Panc1 (cell line): ENCODE measurements at regions not wholly inside any gene's neighbourhood (a gene's known extent, or its start where the extent isn't known, plus 50 kb on each side); places are given as distances from the start of the nearest gene placed in this dataset.

Source experiments
- POLR2AphosphoS5 ChIP-seq: IDR thresholded peaks from 2 replicates; pipeline ENCODE4 v1.6.1; 2012; ENCODE audit warnings: mild to moderate bottlenecking, low read depth, low read length, moderate library complexity
- SIN3A ChIP-seq: IDR thresholded peaks from 2 replicates; pipeline ENCODE4 v1.6.1; 2012; ENCODE audit warnings: low read depth, mild to moderate bottlenecking, low read length, moderate library complexity, borderline replicate concordance; ENCODE audit not compliant: insufficient read depth
- TCF7L2 ChIP-seq: IDR thresholded peaks from 2 replicates; pipeline ENCODE4 v1.6.1; 2011; ENCODE audit warnings: mild to moderate bottlenecking, low read depth, low read length, inconsistent platforms
- TF ChIP-seq, protein P1 (sequence below): fragments of 450-650 bp; IDR thresholded peaks from 2 replicates; pipeline ENCODE4 v1.5.1; 2017; ENCODE audit warnings: mild to moderate bottlenecking
- TF ChIP-seq, protein P2 (sequence below), 2 experiments: IDR thresholded peaks; 2 replicates each; pipeline ENCODE4 v1.6.1; 2011 to 2012; ENCODE audit warnings: low read depth in 2 of 2, control low read depth in 1 of 2, low read length in 1 of 2, mild to moderate bottlenecking in 1 of 2, moderate library complexity in 1 of 2; ENCODE audit not compliant: insufficient read depth in 1 of 2

DNA sequence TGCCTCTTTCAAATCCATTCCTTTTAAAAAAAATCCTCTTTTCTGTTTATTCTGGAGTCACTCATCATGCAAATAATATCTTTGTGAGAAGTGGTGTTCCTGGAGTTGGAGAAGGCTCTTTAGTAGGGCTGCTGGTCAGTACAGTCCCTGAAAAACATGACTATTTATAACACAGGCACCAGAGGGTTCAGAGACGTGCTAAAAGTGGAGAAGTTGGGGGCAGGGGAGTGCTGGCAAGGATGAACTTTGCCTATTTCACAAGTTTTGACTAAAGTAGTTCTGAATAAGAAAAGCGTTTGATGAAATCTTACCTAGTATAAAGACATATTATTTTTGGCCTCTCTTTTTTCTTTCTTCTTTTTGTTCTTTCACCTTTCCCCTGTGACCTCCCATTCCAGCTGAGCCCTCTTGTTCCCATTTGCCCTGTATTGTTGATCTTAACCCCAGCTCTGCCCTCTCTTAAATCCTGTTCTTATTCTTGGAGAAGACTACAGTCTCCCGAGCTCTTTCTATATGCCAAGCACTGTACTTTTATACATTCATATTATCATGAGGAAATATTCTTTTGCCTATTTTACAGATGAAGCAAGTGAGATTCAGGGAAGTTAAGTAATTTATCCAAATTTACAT is 129.1 kb downstream of the TM9SF2 start:
- TF ChIP-seq, protein P1, sequence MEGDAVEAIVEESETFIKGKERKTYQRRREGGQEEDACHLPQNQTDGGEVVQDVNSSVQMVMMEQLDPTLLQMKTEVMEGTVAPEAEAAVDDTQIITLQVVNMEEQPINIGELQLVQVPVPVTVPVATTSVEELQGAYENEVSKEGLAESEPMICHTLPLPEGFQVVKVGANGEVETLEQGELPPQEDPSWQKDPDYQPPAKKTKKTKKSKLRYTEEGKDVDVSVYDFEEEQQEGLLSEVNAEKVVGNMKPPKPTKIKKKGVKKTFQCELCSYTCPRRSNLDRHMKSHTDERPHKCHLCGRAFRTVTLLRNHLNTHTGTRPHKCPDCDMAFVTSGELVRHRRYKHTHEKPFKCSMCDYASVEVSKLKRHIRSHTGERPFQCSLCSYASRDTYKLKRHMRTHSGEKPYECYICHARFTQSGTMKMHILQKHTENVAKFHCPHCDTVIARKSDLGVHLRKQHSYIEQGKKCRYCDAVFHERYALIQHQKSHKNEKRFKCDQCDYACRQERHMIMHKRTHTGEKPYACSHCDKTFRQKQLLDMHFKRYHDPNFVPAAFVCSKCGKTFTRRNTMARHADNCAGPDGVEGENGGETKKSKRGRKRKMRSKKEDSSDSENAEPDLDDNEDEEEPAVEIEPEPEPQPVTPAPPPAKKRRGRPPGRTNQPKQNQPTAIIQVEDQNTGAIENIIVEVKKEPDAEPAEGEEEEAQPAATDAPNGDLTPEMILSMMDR = no peak
- TF ChIP-seq, protein P2, sequence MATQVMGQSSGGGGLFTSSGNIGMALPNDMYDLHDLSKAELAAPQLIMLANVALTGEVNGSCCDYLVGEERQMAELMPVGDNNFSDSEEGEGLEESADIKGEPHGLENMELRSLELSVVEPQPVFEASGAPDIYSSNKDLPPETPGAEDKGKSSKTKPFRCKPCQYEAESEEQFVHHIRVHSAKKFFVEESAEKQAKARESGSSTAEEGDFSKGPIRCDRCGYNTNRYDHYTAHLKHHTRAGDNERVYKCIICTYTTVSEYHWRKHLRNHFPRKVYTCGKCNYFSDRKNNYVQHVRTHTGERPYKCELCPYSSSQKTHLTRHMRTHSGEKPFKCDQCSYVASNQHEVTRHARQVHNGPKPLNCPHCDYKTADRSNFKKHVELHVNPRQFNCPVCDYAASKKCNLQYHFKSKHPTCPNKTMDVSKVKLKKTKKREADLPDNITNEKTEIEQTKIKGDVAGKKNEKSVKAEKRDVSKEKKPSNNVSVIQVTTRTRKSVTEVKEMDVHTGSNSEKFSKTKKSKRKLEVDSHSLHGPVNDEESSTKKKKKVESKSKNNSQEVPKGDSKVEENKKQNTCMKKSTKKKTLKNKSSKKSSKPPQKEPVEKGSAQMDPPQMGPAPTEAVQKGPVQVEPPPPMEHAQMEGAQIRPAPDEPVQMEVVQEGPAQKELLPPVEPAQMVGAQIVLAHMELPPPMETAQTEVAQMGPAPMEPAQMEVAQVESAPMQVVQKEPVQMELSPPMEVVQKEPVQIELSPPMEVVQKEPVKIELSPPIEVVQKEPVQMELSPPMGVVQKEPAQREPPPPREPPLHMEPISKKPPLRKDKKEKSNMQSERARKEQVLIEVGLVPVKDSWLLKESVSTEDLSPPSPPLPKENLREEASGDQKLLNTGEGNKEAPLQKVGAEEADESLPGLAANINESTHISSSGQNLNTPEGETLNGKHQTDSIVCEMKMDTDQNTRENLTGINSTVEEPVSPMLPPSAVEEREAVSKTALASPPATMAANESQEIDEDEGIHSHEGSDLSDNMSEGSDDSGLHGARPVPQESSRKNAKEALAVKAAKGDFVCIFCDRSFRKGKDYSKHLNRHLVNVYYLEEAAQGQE (IDR thresholded peaks at IDR 0.05; ENCODE audit: insufficient read depth in 1 of 2, low read depth in 2 of 2, low read length in 1 of 2) = no peak
- TF ChIP-seq POLR2AphosphoS5 (no peak), TCF7L2 (no peak), SIN3A (no peak)
